Upper lobe of left lung (tissue), 6 donors: ENCODE measurements at regions not wholly inside any gene's neighbourhood (a gene's known extent, or its start where the extent isn't known, plus 50 kb on each side); places are given as distances from the start of the nearest gene placed in this dataset.

Source experiments
- ATAC-seq, 2 donors: fragments of 200-7000 bp; cut with Tn5 transposase; one replicate each; pipeline ENCODE4 v1.9.1; 2022; ENCODE audit warnings: mild to moderate bottlenecking in 2 of 2, moderate library complexity in 2 of 2; ENCODE audit not compliant: low FRiP score in 2 of 2
- DNase-seq, 2 donors: peaks; one replicate each; pipeline ENCODE4 v3.0.0-alpha.2; 2019 to 2020
- H3K27ac ChIP-seq, 4 donors: fragments of 200-600 bp; sonication (generic); one replicate each; pipeline ENCODE4 v1.5.1; 2016 to 2019
- H3K27me3 ChIP-seq, 4 donors: fragments of 200-600 bp; sonication (generic); one replicate each; pipeline ENCODE4 v1.5.1; 2017 to 2019
- H3K36me3 ChIP-seq, 4 donors: fragments of 200-600 bp; sonication (generic); one replicate each; pipeline ENCODE4 v1.5.1; 2016 to 2019
- H3K4me1 ChIP-seq, 4 donors: fragments of 200-600 bp; sonication (generic); one replicate each; pipeline ENCODE4 v1.5.1; 2018 to 2019
- H3K4me3 ChIP-seq, 4 donors: fragments of 200-600 bp; sonication (generic); one replicate each; pipeline ENCODE4 v1.5.1; 2017 to 2019; ENCODE audit warnings: mild to moderate bottlenecking in 2 of 4, moderate library complexity in 1 of 4
- H3K9me3 ChIP-seq, 4 donors: fragments of 200-600 bp; sonication (generic); one replicate each; pipeline ENCODE4 v1.5.1; 2018 to 2019
- EP300 ChIP-seq, 4 donors: sonication (generic); formaldehyde crosslinking; IDR thresholded peaks; one replicate each; pipeline ENCODE4 v1.5.1; 2017; ENCODE audit warnings: antibody characterized with exemption in 4 of 4, control low read depth in 2 of 4
- POLR2A ChIP-seq, 4 donors: fragments of 450-650 bp; IDR thresholded peaks; one replicate each; pipeline ENCODE4 v1.5.1; 2016 to 2017; ENCODE audit warnings: antibody characterized with exemption in 4 of 4, mild to moderate bottlenecking in 2 of 4
- POLR2AphosphoS5 ChIP-seq, 2 donors: sonication (generic); formaldehyde crosslinking; IDR thresholded peaks; one replicate each; pipeline ENCODE4 v1.5.1; 2017; ENCODE audit warnings: antibody characterized with exemption in 2 of 2
- WGBS, 2 donors: methylation state at CpG; one replicate each; pipeline ENCODE4 v1.1.5; 2017 to 2018; 5-methylcytosine and 5-hydroxymethylcytosine counted together
- TF ChIP-seq, protein P1 (sequence below), 6 experiments: fragments of 450-650 bp in 4 of 6; fragments of 200-600 bp in 2 of 6; sonication (generic) in 2 of 6; IDR thresholded peaks; one replicate each; pipeline ENCODE4 v1.5.1; 2016 to 2019; ENCODE audit warnings: antibody characterized with exemption in 6 of 6
- donor health status: DM: no; HTN: no; CAD: no; lungs with moderate emphysema.
- donor health status: DM: no; HTN: yes; CAD: no; lungs with severe emphysema.

DNA sequence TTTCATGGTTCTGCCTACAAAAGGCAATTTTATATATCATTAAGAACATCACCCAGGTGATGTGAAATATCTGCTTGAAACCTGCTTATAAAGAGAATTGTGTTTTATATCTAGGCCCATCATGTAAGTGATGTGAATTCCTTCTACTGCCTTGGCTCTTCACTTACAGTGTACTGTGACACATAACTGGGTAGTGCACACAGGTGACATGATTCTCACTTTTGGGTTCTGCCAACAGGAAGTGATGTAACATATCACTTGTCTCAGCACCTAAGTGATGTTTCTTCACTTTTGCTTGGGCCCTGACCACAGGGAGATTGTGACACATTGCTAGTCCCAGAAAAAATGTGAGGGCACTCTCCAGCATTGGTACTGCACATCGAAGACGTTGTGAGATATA lies 867.0 kb upstream of the TSPY4 start:
- Histone ChIP-seq H3K9me3 (no peaks in the 10 kb centered on the region), H3K27me3 (no peaks in the 10 kb centered on the region), H3K36me3 (no peaks in the 10 kb centered on the region), H3K27ac (no peak overlapping the region), H3K4me1 (no peaks in the 10 kb centered on the region), H3K4me3 (no peak overlapping the region)
- no peak for TF ChIP-seq POLR2A (IDR thresholded peaks at IDR 0.05)
- TF ChIP-seq EP300 (IDR thresholded peaks at IDR 0.05) = no peak
- TF ChIP-seq POLR2AphosphoS5 (IDR thresholded peaks at IDR 0.05) = no peak
- TF ChIP-seq, protein P1, sequence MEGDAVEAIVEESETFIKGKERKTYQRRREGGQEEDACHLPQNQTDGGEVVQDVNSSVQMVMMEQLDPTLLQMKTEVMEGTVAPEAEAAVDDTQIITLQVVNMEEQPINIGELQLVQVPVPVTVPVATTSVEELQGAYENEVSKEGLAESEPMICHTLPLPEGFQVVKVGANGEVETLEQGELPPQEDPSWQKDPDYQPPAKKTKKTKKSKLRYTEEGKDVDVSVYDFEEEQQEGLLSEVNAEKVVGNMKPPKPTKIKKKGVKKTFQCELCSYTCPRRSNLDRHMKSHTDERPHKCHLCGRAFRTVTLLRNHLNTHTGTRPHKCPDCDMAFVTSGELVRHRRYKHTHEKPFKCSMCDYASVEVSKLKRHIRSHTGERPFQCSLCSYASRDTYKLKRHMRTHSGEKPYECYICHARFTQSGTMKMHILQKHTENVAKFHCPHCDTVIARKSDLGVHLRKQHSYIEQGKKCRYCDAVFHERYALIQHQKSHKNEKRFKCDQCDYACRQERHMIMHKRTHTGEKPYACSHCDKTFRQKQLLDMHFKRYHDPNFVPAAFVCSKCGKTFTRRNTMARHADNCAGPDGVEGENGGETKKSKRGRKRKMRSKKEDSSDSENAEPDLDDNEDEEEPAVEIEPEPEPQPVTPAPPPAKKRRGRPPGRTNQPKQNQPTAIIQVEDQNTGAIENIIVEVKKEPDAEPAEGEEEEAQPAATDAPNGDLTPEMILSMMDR (IDR thresholded peaks at IDR 0.05) = no peak
- 63% methylated on average over 2 of the region's 2 CpGs; no CpG with 5 or more reads in 1 of the 2 donors for WGBS, 2 donors
- ATAC-seq (no peak), DNase-seq (no peak)

DNA sequence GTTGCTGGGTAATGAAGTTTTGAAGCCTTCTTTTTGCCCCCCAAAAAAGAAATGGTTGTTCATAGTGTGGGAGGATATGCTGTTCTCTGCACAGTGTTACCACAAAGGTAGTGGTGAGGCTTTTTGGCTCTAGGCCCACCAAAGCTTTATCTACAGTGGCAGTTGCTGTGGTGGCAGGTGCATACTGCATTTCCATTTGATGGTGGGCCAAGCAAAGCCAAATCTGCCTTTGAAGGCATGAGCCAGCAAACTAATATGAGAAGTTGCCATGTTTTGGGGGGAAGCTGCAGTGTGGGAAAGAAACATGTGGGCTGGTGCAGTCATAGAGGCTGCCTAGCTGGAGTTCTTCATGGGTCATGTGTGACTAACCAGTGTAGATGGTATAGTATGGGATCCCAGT lies 858.1 kb upstream of the TSPY4 start:
- no peaks in the 10 kb centered on the region for H3K36me3 ChIP-seq
- ATAC-seq (no peak), DNase-seq (no peak)
- H3K4me3 ChIP-seq = no peak overlapping the region
- no peaks in the 10 kb centered on the region for H3K27me3 ChIP-seq
- no peaks in the 10 kb centered on the region for H3K9me3 ChIP-seq
- no peaks in the 10 kb centered on the region for H3K4me1 ChIP-seq
- TF ChIP-seq POLR2A (IDR thresholded peaks at IDR 0.05) (no peak), POLR2AphosphoS5 (IDR thresholded peaks at IDR 0.05) (no peak), EP300 (IDR thresholded peaks at IDR 0.05) (no peak)
- TF ChIP-seq, protein P1 (IDR thresholded peaks at IDR 0.05) = no peak
- no peak overlapping the region for H3K27ac ChIP-seq

DNA sequence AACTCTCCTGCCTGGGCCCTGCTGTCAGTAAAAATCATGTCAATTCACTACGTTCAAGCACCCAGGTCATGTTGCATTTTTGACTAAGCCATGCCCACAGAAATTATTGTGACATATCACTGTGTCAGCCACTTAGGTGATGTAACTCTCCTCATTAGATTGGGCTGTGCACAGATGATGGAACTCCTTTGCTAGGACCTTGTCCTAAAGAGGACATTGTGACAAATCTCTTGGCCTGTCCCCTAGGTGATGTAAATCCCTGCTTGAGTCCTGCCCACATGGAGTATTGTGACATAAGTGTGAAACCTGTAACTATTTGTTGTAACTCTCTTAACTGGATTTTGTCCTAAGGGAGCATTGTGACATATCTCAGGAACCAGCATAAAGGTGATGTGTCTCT lies 848.3 kb upstream of the TSPY4 start:
- no peak overlapping the region for H3K4me3 ChIP-seq
- no peak overlapping the region for H3K27ac ChIP-seq
- ATAC-seq (no peak), DNase-seq (no peak)
- WGBS, 2 donors = 29% methylated on average over 1 of the region's 1 CpG; no CpG with 5 or more reads in 1 of the 2 donors
- no peaks in the 10 kb centered on the region for H3K27me3 ChIP-seq
- H3K4me1 ChIP-seq = no peaks in the 10 kb centered on the region
- no peaks in the 10 kb centered on the region for H3K9me3 ChIP-seq
- TF ChIP-seq EP300 (IDR thresholded peaks at IDR 0.05) = no peak
- no peak for TF ChIP-seq POLR2AphosphoS5 (IDR thresholded peaks at IDR 0.05)
- TF ChIP-seq, protein P1 (IDR thresholded peaks at IDR 0.05) = no peak
- no peak for TF ChIP-seq POLR2A (IDR thresholded peaks at IDR 0.05)
- no peaks in the 10 kb centered on the region for H3K36me3 ChIP-seq

DNA sequence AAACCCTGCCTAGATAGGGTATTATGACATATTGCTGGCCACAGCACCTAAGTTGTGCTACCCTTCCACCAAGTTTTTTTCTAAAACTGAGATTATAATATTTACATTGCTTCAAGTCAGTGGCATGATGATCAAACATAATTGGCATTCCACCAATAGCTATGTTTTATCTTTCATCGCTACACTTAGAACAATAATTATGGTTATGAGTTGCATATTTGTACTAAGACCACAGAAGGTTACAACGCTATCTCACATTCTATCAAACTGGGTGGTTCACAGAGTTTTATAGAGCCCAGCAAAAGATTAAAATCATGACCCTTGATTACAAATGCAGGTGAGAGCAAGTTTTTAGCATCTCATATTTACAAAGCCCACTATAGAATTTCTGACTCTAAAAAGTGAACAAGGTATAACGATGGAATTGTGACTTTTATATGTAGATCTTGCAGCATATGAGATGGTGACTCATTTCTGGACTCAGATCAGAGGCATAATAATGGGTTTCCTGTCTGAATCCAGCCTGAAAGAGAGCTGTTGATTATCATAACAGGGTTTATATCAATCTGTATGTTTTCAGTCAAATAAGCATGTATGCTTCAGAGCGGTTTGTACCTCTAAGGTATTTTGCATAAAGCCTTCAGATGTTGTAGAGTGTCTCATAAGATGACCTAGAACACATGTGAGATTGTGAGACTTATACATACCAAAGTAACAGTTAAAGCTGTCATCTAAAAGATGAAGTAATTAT lies 847.2 kb upstream of the TSPY4 start:
- no peaks in the 10 kb centered on the region for H3K36me3 ChIP-seq
- no peak for ATAC-seq
- H3K27ac ChIP-seq = no peak overlapping the region
- DNase-seq = no peak
- no peak for TF ChIP-seq EP300 (IDR thresholded peaks at IDR 0.05)
- TF ChIP-seq POLR2AphosphoS5 (IDR thresholded peaks at IDR 0.05) = no peak
- TF ChIP-seq, protein P1 (IDR thresholded peaks at IDR 0.05) = no peak
- no peak for TF ChIP-seq POLR2A (IDR thresholded peaks at IDR 0.05)
- H3K27me3 ChIP-seq = no peaks in the 10 kb centered on the region
- H3K4me3 ChIP-seq = no peak overlapping the region
- H3K4me1 ChIP-seq = no peaks in the 10 kb centered on the region
- H3K9me3 ChIP-seq = no peaks in the 10 kb centered on the region
- 85% methylated on average over 4 of the region's 4 CpGs; no CpG with 5 or more reads in 1 of the 2 donors for WGBS, 2 donors

DNA sequence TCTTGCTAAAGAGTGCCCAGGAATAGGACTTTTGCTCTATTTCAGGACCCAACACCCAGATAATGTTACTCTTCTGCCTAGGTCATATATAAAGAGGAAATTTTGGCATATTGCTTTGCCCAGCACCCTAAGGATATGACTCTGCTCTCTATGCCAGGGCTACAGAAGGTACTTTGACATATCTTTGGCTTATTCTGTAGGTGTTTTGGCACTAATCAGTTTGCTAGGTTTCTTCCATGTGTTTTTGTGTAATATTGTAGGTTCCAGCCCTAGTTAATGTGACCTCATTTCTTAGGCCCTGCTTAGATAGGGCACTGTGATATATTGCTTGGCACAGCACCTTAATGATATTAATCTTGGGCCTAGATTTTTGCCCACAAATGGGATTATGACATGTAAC lies 842.9 kb upstream of the TSPY4 start:
- ATAC-seq = no peak
- H3K9me3 ChIP-seq = no peaks in the 10 kb centered on the region
- H3K27me3 ChIP-seq = no peaks in the 10 kb centered on the region
- H3K36me3 ChIP-seq = no peaks in the 10 kb centered on the region
- H3K4me3 ChIP-seq = no peak overlapping the region
- no peak for DNase-seq
- H3K27ac ChIP-seq = no peak overlapping the region
- TF ChIP-seq, protein P1 (IDR thresholded peaks at IDR 0.05) = no peak
- TF ChIP-seq POLR2A (IDR thresholded peaks at IDR 0.05) (no peak), EP300 (IDR thresholded peaks at IDR 0.05) (no peak), POLR2AphosphoS5 (IDR thresholded peaks at IDR 0.05) (no peak)
- no peaks in the 10 kb centered on the region for H3K4me1 ChIP-seq
